ENCODE measurements at regions not wholly inside any gene's neighbourhood (a gene's known extent, or its start where the extent isn't known, plus 50 kb on each side); places are given as distances from the start of the nearest gene placed in this dataset.

DNA sequence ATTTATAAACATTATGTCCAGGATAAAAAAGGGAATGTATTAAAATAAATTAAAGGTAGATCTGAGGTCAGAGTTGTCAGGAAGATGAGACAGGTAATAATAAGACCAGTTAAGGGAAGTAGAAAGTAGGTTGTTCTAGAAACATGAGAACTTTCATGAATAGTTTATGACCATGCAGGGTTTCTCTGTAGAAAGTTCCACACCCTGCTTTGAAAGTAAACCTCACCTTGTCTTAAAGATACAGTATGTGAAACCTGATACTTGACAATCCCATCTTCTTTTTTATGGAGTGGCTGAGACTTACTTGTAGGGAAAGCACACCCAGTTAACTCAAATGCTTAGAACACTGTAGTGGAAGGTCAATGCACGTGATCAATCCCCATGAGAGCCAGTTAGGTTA is 260.6 kb upstream of the ZNF462 start:
- intact Hi-C loops (cut with DNase I), result no loop called here
- no peak for DNase-seq (ENCODE audit: low spot score)

DNA sequence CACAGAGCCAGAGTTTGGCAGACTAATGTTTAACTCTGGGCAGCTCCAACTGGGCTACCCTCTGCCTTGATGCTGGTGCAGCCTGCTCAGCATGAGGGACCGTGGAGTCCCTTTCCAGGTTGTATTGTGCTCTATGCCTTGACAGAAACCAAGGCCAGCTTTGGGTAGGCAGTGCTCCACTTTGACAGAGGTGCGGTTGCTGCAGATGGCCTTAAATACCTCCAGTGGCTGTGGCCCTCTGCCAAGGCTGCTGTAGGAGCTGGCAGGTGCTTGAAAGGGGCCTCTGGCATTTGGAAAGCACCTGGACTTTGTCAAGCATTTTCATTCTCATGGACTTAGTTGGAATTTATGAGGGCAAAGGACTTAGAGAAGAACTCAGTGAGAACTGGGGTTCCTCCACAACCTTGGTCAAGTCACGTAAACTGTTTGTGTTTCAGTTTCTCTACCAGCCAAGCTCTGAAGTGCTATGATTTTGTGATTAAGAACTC is 249.7 kb upstream of the ZNF462 start:
- no peak for DNase-seq (ENCODE audit: low spot score)
- intact Hi-C loops (cut with DNase I), result no loop called here

DNA sequence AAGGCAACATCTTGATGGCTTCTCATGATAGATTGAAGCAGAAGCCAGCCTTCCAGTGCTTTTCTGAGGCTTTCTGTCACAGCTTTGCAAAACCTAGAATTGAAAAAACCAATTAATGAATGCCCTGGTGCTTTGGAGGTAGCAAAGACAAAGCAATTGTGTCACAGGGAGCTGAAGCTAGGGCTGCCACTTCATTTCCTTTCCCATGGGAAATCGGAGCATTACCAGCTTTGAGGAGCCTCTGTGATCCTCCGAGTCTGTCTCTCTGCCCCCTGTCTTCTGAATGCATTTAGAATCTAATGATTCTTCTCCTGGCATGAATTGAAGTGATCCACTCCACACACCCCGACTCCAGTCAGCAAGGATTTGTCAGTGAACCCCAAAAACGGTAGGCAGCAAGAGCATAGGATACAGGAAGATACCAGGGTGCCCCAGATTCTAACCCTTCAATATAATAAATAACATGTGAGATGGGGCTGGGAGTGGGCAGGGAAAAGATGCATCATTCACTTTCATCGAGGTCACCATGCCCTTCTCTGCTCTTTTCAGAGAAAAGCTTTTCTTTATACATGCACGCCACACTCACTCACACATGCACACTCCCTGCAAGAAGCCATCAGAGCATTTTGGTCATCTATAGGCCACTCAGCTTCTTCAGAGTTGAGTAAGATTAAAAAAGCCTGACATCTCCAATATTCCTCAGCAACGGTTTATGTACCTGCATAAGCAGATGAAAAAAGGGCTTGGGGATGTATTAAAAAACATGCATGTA is 247.7 kb upstream of the ZNF462 start:
- DNase-seq (ENCODE audit: low spot score), result no peak
- intact Hi-C loops (cut with DNase I), result no loop called here

DNA sequence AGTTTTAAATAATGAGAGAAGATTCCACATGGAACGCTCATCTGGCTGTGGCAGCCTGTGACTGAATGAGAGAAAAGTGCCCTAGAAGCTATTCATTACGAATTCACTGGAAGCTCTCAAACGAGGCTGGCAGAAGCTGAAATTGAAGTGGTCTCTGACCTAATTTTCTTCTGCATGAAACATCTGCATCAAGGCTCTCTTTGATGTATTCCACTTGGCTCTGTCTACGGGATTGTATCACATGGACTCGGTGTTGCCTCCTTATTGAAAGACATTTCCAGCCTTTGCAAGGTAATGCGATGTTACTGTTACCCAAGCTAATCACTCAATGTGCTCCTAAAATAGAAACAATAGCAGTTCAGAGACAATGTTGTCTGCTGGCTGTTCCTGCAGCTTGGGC is 246.9 kb upstream of the ZNF462 start:
- DNase-seq (ENCODE audit: low spot score), result no peak
- intact Hi-C loops (cut with DNase I), result no loop called here

DNA sequence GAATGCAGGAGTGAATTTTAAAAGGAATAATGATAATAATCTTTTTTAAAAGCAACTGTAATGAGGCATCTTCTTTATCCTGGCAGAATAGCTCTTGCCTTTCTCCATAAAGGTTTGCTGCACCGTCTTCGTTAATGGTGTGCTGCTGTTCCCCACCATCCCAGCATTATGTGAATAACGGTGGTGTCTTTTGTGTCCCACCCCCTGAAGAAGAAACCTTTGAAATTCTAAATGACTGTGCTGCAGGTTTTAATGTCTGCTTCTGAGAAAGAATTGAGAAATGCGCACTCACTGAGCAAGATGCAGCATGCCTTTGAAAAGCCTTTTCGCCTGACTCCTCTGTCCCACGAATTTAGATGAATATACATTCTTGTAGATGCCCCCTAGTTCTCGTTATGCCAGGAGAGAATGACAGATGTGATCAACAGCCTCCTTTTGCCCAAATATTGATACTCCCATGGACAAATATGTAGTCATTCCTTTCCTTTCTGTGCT is 246.1 kb upstream of the ZNF462 start:
- intact Hi-C loops (cut with DNase I), result no loop called here
- no peak for DNase-seq (ENCODE audit: low spot score)

DNA sequence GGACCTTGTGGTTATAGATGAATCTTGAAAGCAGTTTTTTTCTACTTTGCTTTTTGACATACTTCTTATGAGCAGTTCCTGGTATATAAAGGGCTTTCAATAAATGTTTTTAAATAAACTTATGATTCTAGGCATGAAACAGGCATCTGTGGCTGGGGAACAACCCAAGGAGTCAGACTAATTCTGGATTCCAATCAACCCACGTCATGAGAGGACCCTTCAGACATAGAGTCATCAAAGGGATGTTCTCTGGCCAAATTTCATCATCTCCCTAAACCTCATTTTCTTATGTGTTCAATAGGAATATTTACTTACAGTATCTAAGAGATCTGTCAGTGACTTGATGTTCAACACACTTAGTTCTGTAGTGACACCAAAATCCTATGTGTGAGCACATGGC is 243.8 kb upstream of the ZNF462 start:
- intact Hi-C loops (cut with DNase I), result no loop called here
- no peak for DNase-seq (ENCODE audit: low spot score)

DNA sequence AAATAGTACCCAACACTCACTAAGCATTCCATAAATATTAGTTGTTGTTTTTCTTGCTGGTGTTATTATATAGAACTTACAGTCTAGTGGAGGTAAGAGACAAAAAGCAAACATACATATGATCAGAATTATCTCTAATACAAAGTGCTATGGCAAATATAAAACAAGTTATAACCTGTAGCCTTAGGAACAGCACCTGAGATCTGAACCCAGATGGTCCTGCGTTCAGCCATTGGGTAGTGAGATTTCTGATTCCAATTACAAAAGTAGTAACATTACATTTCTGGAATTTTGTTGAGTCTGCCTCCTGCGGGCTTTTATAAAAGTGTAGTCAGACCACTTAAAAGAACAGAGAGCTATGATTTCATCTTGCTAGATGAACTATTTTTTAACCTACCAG is 242.9 kb upstream of the ZNF462 start:
- DNase-seq (ENCODE audit: low spot score), result no peak
- intact Hi-C loops (cut with DNase I), result no loop called here

DNA sequence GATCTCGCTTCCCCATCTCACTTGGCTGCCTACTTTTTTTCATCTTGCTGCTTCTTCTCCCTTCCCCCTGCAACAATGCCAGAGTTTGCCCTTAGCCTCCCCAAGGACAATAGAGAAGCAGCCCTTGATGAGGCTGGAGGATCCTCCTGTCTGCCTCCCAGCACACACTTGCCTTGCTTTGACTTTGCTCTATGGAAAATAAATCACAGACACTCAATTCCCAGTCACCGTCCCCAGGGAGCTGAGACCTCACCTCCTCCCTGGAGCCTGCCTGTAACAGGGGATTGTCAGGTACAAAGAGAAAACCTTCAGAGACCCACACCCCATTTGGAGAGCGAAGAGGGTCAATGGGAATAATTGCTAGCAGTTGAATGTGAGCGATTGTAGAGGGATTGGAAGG is 242.1 kb upstream of the ZNF462 start:
- intact Hi-C loops (cut with DNase I), result no loop called here

DNA sequence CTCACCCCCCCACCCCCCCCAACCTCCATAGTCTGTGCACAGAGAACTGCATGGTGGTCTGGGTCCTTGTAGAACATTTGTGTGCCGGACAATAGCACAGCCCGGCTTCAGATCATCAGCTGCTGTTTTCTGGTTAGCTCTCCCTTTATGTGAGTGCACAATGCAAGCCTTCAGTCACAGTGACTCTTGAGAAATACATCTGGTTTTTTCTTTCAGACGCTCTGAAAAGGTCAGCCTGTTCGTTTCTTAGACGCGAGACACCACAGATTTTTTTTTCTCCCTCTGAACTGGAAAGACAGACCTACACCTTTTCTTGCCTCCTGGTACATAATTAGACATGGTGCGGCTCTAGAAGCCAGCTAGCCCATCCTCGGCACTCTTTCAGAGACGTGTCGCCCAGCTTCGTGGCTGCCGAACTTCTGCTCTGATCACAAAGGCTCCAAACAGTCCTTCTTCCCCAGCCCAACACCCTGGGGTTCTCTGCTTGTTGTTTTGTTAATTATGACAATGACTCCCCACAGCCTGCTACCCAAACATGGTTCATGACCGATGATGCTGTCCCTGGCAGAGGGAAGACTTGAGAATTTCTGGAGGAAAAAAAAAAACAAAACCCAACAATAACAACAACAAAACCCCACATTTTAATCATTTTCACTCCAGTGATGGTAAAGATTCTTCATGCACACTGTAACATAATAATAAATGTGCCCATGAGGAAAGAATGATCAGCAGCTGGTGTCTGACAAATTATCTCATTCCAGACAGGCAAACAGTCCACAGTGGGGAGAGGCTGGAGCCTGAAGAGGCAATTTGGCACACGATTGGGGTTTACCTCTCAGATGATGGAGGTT is 241.4 kb upstream of the ZNF462 start:
- no peak for DNase-seq (ENCODE audit: low spot score)
- intact Hi-C loops (cut with DNase I), result no loop called here

More for the DNA sequence above, 242.1 kb upstream of the ZNF462 start:
- no peak for DNase-seq (ENCODE audit: low spot score)

DNA sequence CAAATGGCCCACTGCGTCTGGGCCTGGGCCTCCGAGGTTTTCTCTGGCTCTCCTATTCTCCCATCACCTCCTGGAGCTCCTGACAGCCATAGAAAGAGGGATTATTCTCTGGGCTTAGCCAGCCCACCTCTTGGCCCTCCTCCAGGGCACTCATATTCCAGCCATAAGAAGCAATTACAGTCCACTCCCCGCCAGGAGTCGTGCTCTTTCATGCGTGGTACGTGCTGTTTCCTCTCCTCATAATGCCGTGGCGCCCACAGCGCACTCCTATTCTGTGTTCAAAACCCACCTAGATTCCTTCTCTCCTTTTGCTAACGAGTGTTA is 240.8 kb upstream of the ZNF462 start:
- DNase-seq (ENCODE audit: low spot score), result no peak
- intact Hi-C loops (cut with DNase I), result no loop called here

DNA sequence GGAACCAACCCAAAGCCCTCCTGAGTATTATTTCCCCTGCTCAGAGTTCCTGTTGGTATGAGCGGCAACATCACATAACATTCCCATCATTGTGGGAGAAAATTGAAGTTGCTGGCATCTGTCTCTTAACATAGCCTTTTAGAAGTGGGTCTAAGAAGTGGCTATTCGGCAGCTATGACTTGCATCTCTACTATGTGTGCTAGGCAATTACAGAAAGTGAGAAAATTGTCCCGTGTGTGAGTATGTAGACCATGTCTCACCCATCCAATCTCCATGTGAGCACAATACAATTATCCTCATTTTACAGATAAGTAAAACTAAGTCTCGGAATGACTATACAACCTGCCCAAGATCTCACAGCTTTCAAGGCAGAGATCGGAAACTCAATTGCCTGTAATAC is 239.4 kb upstream of the ZNF462 start:
- intact Hi-C loops (cut with DNase I), result no loop called here
- DNase-seq (ENCODE audit: low spot score), result no peak

DNA sequence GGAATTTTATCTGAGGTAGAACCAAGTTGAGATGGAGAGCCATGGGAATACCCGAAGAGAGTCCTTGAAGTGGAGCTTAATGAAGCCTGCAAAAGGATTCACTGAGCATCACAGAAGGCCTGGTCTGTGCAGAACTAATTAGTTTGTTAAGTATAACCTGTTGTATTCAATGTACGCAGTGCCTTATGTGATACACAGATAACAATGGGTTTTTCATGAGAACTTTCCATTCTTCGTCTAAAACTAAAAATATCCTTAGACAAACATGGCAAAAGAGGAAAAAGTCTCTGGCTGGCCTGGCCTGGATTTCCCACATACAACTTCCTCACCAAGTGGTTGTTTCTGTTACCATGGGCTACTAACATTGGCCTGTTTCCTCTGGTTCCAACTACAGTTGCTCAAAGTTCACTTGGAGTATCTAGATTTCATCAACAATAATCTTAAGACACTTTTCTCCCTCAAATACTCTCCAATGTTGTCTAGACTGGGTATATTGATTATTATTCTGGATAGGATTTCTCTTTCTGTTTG is 237.6 kb upstream of the ZNF462 start:
- intact Hi-C loops (cut with DNase I), result no loop called here
- DNase-seq (ENCODE audit: low spot score), result no peak

DNA sequence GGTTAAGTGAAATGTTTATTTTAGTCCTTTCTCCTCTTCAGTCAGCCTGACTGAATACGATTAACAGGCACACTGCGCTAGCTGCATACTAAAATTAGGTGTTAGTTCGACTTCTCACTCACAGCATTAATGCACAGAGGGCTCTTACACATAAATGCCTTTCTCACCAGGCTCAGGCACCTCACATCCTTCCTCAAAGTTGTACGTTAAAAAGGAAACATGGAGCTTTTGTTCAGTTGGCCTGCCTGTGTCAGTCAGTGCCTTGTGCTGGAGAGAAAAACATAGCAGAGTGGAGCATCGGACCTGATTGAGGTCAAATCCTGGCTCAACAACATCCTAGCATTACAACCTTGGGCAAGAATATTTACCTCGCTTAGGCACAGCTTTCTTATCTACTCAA is 236.0 kb upstream of the ZNF462 start:
- intact Hi-C loops (cut with DNase I), result no loop called here
- no peak for DNase-seq (ENCODE audit: low spot score)

DNA sequence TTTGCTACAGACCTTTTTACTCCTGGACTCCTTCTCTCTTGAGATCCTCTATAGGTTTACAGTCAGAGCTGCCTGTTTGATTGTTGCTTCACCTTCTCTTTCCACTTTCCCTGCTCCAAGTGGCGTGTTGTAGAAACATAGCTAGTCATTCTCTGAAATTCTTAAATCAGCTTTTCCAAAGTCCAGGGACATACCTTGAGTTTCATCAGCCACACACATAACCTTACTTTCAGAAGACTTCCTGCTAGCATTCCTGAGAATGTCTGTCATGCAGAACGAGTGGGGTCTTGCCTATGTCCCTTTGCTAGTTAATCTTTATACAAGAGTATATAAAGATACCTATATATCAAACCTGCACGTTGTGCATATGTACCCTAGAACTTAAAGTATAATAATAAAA is 230.3 kb upstream of the ZNF462 start:
- DNase-seq (ENCODE audit: low spot score), result no peak
- intact Hi-C loops (cut with DNase I), result no loop called here

DNA sequence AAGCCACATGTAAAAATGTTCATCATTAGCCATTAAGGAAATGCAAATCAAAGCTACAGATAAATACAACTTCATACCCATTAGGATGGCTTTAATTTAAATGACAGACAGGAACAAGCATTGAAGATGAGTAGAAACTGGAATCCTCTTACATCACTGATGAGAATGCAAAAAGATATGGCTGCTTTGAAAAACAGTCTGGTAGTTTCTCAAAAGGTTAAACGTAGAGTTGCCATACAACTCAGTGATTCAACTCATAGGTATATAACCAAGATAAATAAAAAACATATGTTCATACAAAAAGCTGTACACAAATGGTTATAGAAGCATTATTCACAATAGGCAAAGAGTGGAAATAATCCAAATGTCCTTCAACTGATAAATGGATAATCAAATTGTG is 228.8 kb upstream of the ZNF462 start:
- intact Hi-C loops (cut with DNase I), result no loop called here
- DNase-seq (ENCODE audit: low spot score), result no peak

DNA sequence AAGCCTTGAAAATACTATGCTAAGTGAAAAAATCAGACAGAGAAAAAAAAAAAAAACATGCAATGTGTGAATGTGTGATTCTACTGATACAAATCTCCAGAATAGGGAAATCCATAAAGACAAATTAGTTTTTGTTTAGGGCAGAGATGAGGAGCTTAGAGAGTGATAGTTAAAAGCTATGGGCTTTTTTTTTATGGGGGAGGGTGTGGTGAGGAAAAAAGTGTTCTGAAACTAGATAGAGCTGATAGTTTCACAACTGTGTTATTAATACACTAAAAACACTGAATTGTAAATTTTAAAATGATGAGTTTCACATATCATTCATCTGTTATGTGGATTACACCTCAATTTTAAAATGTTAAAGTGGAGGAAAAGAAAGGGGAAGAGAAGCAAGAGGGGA is 228.3 kb upstream of the ZNF462 start:
- intact Hi-C loops (cut with DNase I), result no loop called here
- DNase-seq (ENCODE audit: low spot score), result no peak

DNA sequence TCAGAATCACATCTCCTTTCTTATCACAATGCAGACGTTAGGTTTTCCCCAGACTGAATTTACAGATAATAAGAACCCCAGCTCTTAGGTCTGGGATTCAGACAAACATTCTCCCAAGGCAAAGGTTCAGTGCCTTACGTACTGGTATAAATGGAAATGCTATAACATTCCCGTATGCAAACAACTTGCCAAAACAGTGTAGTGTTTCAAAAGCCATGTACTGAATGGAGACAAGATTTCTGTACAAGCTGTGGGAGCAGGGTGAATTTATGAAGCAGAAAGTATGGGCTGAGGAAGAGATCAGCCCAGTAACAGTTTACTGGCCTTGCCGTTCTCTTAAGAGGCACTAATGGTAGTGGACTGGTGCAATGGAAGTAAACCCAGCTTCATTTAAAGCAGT is 225.5 kb upstream of the ZNF462 start:
- DNase-seq (ENCODE audit: low spot score), result no peak
- intact Hi-C loops (cut with DNase I), result no loop called here

DNA sequence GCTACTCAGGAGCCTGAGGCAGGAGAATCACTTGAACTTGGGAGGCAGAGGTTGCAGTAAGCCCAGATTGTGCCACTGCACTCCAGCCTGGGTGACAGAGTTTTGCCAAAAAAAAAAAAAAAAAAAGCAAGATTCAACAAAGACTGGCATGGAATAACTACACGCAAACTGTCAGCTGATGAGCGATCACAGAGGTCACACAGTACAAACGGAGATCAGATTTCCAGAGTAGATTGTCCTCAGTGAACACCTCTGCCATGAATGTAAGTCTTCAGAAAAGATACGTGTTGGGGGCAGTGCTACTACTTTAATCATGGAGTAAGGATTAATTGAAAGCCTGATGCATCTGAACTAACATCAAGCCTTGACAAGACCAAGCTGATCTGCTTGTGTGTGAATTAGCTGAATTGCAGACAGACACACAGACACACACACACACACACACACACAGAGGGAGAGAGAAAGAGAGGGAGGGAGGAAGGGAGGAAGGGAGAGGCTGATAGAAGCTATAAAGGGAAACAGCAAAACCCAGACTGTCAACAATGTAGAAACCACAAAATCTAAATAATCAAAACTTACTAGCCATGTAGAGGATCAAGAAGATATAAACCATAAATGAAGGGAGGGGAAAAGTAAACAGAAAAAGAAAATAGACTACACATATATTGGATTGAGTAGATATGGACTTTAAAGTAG is 222.9 kb upstream of the ZNF462 start:
- DNase-seq (ENCODE audit: low spot score), result no peak
- intact Hi-C loops (cut with DNase I), result no loop called here

DNA sequence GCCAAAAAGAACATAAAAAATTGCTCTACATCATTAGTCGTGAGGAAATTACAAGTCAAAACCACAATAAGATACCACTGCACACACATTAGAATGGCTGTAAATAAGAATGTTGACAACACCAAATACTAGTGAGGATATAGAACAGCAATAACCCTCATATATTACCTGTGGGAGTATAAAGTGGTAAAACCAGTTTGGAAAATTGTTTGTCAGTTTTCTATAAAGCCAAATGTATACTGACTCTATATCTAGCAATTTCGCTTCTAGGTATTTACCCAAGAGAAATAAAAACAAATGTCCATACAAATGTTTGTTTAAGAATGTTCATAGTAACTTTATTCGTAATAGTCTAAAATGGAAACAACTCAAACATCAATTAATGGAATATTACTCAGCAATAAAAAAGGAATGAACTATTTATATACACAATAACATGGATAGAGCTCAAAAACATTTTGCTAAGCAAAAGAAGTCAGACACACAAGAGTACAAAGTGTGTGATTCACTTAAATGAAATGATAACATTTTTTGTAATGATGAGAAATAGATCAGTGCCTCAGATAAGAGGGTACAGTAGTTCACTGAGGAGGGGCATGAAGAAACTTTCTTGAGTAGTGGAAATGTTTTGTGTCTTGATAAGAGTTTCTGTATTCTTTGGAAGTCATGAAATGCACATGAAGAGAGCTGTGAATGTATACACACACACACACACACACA is 219.6 kb upstream of the ZNF462 start:
- intact Hi-C loops (cut with DNase I), result no loop called here
- no peak for DNase-seq (ENCODE audit: low spot score)
